ENCODE measurements at regions not wholly inside any gene's neighbourhood (a gene's known extent, or its start where the extent isn't known, plus 50 kb on each side); places are given as distances from the start of the nearest gene placed in this dataset.
"Not testable (repeated sequence)": the region's sequence is repeated elsewhere in the genome, so short reads cannot be mapped to it uniquely, and the experiment has no call there.

DNA sequence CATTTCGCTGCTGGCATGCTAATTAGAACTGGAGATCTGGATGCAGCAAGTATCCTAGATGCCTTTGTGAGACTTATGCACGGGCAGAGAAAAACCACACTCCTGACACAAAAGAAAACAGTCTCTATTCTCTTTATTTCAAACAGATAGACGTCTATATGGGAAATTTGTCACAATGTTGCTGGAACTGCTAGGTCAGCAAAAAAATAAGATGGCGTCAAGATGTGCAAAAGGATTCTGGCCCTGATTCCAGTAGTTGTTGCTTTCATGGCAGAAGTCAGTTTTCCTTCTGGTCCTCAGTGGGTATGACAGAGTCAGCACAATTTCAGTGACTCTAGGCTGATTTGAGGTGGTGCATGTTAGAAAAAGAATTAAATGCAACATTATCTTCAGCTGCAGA lies 1068.0 kb downstream of the SLITRK5 start:
- no peak for DNase-seq

DNA sequence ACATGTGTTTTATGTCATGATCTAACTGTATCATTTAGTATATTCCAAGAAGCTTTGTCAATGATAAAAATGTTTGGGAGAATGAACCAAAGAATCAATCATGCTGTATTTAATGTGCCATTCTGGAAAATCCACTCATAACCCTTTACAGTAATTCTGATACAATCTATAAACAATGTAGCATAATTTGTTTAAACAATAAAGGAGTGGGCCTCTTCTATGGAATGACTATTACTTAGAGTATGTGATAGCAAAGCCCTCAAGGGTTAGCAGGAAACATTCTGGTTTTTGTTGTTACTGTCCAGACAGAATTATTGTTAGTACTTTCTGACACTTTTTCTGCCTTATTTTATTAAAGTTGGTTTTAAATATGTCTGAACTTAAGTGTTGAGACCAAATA lies 1073.1 kb downstream of the SLITRK5 start:
- DNase-seq, result no peak

DNA sequence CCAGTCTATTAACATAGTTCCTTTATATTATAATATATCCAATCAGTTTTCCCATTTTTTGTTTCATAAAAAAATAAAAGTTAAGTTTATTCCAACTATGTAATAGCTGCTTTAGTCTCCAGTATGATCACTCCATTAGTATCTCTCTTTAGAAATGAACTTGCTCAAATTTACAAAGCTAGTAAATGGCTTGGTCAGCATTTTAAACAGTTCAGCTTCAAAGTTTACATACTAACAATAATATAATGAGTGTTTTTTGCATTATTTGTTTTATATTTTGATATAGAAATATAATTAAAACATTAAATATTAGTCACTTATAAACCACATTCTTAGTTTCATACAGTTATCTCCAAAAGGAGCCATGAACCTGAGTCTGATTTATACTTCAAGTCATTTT lies 1073.8 kb downstream of the SLITRK5 start:
- no peak for DNase-seq

DNA sequence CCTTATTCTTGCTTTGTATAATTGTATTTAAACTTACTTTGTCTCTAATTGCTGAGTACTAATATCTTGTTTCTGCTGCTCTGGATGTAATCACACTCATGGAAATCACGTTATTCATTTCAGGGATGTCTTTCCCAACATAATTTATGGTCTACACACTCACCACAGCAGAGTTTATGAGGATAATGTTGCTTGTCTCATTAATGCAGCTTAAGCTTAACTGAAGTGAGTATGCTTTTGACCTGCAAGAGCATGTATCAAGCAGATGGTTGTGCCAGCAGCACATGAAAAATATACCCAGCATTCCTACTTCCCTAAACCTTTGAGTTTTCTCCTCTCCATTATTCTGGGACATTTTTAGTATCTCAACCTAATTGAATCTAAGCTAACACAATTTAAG lies 1080.9 kb downstream of the SLITRK5 start:
- no peak for DNase-seq

DNA sequence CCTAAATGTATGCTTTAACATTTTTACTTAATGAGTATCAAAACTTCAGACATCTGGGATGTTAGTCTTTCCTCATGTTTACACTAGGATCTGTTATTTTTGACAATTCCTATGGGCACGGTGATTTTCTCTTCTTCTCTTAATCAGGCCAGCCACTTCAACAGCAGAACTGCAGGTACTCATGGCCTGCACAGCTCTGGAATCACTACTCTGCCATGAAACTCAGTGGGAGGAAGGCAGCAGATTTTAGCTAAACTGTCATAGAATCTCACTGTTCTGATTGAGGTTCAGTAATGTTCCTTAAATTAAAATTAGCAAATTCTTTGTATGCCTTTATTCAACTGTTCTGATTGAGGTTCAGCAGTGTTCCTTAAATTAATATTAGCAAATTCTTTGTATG lies 1083.0 kb downstream of the SLITRK5 start:
- no peak for DNase-seq

DNA sequence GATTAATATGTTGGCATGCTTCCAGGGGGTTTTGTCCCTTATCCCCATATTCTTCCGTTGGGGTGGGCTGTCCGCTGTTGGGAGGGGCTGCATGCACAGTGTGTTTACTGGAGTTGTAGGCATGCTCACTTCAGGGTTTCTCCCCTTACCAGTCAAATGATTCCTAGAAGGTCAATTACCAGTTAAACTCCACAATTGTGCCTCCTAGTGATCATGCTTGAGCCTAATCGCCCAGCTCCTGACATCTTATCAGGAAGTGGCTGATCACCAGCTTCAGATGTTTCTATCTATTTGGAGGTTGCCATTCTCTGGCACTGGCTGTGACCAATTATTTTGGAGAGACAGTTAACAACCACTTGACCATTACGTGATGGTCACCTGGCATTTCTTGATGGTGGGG lies 1090.0 kb downstream of the SLITRK5 start:
- no peak for DNase-seq

DNA sequence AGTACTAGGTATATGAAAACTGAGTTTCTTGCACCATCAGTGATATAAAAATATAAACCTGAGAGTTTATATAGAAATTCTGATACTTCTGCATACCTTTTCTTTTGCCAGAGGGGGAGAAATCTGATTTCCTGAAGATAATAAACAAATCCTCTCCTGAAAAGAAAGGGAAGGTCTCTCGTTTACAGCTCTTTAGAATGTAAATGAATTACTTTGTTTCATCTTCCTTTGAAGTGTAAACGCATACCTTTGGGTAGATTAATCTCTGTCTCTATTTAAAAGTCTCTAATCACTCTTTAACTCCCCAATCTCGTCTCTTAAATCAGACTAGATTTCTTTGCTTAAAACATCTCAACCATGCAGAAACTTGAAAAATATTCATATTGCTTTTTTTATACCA lies 1092.9 kb downstream of the SLITRK5 start:
- no peak for DNase-seq

DNA sequence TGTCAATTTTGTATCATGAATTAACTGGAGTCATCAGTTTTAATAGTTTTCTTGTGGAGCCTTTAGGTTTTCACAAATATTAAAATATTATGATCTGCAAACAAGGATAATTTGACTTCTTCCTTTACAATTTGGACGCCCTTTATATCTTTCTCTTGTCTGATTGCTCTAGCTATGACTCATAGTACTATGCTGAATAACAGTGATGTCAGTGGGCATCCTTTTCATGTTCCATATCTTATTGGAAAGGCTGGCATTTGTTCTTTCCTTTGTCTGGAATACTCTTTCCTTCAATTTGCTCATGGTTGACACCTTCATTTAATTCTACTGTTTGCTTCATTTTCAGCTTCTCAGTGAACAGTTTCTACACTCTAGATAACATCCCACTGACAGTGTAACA lies 1129.3 kb downstream of the SLITRK5 start:
- peak; percentile 25 to 40 for DNase-seq

DNA sequence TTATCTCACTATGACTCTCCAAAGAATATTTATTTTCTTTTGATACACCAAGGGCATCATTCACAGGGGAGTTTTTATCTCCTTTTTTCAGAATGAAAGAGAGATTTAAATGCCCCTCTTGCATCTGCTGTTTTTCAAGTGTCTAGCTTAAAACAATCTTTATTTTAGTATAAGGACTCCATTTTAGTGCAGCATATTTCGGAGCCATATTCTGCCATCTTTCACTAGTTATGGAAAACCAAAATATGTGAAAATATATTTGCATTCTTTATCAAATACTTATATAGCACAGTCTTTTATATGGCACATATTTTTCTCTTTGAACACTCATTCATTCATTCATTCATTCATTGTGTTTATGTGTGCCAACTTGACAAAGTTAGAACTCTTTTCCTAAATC lies 1130.2 kb downstream of the SLITRK5 start:
- peak in 1 of 2 experiments; percentile 1 for DNase-seq

DNA sequence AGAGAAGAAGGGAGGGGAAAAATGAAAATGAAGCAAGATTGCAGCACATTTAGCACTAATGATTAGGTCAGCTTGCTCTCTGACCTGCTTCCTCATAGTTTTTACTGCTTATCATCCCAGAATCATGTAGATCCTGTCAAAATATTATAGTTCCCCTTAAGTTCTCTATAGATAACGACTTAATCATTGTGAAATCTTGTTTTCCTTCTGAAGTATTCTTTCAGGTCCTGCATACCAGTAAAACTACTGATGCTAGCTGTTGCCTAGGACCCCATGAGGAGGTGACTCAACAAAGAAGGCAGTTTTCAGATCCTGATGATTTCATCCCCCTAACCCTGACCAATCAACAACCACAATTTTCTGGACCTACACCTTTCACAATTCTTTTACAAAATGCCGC lies 1131.7 kb downstream of the SLITRK5 start:
- DNase-seq, result no peak

DNA sequence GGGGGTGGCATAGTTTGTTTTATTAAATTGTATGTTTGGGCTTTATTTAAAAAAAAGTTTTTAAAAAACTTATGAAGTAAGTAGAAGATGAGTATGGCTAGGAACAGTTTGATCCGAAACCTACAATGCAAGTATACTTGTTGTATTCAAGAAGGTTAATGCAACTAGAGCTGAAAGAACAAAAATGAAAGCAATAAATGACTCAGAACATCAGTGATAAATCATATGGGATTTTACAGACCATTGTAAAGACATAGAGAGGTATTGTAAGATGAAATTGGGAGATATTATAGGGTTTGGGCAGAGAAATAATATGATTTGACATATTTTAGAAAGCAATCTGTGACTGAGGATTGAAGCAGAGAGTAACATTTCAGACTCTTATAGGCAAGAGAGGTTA lies 1135.3 kb downstream of the SLITRK5 start:
- no peak for DNase-seq

DNA sequence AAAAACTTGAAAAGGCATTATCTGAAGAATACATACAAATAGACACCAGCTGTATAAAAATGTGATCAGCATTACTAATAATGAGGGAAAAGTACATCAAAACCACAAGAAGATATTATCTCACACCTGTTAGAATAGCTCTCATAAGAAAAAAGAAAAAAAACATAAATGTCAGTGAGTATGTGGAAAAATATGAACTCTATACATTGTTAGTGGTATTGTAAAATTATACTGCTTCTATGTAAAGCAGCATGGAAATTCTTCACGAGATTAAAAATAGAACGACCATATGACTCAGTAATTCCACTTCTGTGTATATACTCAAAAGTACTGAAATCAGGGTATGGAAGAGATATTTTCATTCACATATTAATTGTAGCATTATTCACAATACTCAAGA lies 1146.4 kb downstream of the SLITRK5 start:
- DNase-seq, result no peak

DNA sequence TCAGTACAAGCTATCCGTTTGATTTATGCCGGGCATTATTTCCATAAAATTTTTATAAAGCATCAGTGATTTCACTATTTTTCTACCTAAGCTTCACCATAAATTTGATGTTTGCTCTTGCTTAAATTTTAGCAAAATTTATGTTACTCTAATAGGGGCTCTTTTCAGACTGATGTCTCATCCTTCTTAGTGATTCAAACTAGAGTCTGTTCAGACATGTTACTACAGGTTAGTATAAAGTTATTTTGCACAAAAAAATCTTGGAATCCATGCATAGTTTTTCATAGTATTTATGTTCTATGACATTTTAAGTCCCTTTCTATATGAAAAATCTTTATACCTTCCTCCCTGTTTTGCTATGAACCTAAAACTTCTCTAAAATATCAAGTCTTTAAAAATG lies 1151.9 kb downstream of the SLITRK5 start:
- DNase-seq, result no peak

DNA sequence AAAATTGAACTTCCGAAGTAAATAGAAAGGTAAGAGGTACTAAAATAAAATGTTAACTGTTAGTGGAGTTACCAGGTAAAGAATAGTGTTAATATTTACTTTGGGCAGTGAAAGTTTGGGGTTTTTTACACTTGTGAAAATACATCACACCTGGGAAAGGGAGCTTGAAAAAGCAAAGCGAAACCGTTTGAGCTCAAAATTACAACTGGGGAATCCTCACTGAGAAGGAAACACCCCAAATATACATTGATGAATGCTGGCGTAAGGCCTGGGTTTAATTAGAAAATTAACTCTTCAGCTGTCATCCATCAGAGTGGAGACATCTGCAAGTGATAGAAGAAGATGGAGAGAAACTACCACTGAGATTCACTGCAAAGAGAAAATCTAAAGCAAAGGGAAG lies 1153.0 kb downstream of the SLITRK5 start:
- no peak for DNase-seq

DNA sequence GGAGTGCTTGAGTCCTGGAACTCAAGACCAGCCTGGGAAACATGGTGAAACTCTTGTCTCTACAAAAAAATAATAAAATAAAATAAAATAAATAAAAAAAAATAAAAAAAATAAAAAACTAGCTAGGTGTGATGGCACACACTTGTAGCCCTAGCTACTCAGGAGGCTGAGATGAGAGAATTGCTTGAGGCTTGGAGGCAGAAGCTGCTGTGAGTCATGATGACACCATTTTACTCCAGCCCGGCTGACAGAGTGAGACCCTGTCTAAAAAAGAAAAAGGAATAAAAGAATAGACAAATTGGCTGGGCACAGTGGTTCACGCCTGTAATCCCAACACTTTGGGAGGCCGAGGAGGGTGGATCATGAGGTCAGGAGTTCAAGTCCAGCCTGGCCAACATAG lies 1168.9 kb downstream of the SLITRK5 start:
- DNase-seq, result no peak

DNA sequence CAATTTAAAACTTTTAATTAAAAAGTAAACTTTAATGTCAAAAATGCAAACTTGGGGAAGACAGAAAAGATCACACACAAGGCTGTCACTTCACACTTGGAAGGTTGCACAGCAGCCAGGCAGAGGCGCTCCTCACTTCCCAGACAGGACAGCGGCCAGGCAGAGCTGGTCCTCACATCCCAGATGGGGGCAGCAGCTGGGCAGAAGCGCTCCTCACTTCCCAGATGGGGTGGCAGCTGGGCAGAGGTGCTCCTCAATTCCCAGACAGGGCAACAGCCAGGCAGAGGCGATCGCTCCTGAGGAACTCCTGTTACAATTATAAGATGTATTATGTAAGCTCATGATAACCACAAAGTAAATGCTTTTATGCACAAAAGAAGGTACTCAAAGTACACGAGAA lies 1181.1 kb downstream of the SLITRK5 start:
- not testable (repeated sequence) for DNase-seq

DNA sequence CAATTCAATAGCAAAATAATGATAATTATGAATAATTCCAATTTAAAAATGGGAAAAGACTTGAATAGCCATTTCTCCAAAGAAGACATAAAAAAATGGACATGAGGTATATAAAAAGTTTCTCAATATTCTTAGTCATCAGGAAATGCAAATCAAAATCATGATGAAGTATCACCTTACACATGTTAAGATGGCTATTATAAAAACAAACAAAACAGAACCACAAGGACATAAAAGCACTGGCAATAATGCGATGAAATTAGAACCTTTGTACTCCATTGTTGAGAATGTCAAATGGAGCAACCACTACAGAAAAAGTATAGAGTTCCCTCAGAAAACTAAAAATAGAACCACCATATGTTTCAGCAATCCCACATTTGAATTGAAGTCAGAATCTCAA lies 1186.1 kb downstream of the SLITRK5 start:
- DNase-seq, result no peak

DNA sequence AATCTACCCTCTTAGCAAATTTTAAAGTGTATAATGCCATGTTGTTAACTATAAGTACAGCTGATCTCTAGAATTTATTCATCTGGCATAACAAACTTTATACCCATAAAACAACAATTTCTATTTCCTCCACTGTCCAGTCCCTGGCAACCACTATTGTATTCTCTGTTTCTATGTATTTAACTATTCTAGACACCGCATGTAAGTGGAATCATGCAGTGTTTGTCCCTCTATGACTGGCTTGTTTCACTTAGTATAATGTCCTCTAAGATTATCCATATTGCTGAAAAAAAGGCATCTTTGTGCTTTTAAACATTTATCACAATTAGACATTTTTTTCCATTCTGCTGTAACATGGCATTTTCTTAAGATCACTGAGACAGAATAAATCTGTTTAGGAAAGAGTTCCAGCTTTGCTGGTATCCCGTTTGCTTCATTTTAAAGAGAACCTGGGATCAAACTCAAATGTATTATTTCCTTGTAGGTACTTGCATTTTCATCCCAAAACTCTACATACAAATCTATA lies 1191.0 kb downstream of the SLITRK5 start:
- peak; percentile 50 to 65 for DNase-seq

DNA sequence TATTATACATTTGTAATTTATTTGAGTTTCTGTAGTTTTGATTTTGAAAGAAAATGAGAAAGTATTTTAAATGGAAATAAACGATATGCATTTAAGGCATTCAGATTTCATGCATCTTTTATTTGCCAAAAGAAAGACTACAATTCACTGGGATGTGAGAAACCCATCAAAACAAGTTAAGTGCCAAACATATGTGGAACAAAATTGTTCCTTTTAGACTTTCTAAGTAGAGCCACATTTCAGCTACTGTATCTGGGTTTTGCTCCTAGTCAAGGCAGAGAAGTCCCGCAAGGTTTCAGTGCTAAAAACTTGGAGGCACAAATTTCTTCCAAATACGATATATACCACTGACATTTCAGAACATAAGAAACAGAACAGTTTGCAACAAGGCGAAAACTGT lies 1191.9 kb downstream of the SLITRK5 start:
- no peak for DNase-seq

DNA sequence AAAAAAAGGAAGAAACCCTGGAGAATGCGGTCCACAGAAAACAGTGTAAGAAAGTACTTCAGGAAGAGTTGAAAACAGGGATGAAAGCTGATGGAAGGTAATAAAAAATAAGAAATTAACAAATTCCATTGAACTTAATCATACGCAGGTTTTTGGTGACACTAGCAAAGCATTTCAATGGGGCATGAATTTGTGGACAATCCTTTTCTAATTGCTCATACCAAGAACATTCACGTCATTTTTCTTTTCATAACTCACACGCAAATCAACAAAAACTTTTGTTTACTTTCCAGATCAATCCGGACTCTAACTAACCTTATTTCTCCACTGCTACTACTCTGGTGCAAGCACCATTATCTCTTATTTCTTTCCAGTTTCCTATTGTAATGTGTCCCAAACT lies 1195.0 kb downstream of the SLITRK5 start:
- no peak for DNase-seq

DNA sequence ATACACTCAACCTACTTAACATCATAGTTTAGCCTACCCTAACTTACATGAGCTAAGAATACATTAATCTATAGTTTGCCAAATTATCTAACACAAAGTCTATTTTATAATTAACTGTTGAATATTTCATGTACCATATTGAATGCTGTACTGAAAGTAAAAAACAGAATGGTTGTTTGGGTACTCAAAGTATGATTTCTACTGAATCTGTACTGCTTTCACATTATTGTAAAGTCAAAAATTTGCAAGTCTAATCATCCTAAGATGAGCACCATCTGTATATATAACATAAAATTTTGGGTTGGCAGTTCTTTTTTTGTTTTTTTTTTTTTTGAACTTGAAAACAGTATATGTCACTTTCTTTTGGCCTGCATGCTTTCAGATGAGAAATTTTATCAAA lies 1212.6 kb downstream of the SLITRK5 start:
- DNase-seq, result no peak

DNA sequence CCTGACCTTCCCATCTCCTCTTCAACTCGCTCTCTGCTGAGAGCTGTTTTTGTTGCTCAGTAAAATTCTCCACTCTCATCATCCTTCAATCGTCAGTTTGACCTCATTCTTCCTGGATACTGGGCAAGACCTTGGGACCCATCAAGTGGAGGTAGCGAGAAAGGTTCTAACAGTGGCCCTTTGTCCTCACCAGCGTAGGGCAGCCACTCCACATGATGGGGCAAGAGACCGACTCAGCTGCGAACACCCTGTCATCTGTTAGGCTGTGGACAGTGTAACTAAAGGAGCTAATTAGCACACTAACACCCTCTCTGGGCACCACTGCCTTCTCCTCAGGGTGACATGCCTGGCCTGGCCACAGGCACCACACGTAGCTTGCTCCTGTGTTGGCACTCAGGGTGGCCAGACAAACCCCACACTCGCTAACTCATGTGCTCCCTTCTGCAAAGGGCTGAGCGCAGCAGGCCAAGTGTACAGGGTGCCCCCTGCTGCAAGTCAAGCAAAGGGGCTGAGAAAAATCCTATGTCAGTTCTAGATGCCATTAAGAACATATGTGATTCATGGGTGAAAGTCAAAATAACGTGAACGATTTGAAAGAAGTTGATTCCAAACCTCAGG lies 1216.0 kb downstream of the SLITRK5 start:
- no peak for DNase-seq

DNA sequence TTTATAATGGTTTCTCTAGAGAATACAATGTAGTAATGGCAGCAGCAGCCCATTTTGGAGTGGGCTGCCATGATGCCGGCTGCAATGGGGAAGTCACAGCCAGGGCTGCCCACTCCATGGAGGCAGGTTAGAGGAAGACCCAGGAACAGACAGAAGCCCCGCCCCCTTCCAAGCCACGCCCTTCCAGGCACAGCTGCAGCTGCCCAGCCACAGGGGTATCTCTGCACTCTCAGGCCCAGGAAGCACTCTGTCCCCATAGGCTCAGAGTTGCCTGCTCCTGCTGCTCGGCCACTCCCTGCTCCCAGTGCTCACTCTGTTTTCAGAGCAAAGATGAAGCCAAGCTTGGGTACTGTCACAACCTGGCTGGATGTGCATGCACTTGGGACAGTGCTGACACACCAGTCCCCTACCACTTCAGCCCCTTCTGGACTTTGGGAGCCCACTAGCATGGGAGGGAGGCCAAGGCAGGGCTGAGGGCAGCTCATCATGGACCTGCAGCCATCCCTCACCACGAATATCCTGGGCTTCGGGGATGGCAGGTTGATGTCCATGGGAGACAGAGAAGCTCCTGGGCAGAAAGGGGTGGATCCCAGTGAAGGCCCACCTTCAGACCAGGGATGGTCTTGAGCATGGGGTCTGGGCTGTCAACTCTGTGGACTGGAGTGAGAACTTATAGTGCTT lies 1224.2 kb downstream of the SLITRK5 start:
- DNase-seq, result no peak

DNA sequence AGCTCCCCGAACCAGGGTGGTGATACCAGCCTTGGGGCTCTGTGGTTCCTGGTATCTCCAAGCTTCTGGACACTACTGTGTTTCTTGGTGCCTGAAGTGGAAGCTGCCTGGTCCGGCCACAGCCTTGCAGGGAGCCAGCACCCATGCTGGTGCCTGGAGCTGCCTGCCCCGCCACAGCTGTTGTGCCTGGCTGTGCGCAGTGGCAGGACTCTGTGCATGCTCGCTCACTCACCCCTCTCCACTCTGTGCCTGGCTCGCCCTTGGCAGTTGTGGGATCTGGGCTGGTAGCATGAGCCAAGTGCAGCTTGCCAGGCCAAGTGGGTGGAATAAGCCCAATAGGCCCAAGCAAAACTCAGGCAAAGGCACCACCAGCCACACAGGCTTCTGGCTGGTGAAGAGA lies 1225.3 kb downstream of the SLITRK5 start:
- no peak for DNase-seq

DNA sequence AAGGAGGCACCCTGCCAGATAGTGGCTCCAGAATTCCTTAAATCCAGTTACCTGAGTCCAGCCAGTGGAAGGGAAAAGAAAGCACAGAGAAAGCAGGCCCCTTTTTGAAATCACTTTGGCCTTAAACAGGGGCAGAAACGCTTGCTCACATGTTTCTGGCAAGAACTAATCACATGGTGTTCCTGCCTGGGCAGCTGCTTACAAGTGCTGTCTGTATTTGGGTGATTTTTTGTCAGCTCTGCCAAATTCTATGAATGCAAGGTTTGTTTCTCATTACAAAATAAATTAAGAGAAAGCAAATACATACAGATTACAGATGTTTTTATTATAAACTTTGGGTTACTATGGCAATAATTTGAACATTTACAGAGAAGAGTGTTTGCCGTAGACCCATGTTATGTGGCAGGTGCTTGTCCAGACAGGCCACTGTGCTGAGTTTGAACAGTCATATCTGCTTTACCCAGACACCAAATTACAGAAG lies 1237.8 kb downstream of the SLITRK5 start:
- DNase-seq, result peak; percentile 69 to 79
